Progenitor cell of endocrine pancreas (in vitro differentiated cells): ENCODE measurements at regions not wholly inside any gene's neighbourhood (a gene's known extent, or its start where the extent isn't known, plus 50 kb on each side); places are given as distances from the start of the nearest gene placed in this dataset. TPM values are rescaled to one million over a fixed set of nuclear protein-coding genes. Genes with fewer than 3 reads are reported as not detected.

Source experiments
- DNase-seq: peaks from one replicate; pipeline ENCODE4 v3.0.0; 2021; ENCODE audit warnings: low spot score; ENCODE audit not compliant: unreplicated experiment
- H3K27ac Mint-ChIP-seq: 2 replicates; pipeline ENCODE4 v1.8.0; 2021; ENCODE audit warnings: mild to moderate bottlenecking, moderate library complexity, mixed read lengths
- H3K27me3 Mint-ChIP-seq: 2 replicates; pipeline ENCODE4 v1.8.0; 2021; ENCODE audit warnings: mixed read lengths
- H3K36me3 Mint-ChIP-seq: 2 replicates; pipeline ENCODE4 v1.8.0; 2022; ENCODE audit warnings: mixed read lengths; ENCODE audit not compliant: insufficient read depth
- H3K4me1 Mint-ChIP-seq: 2 replicates; pipeline ENCODE4 v1.8.0; 2021; ENCODE audit warnings: low read depth, mixed read lengths
- H3K4me3 Mint-ChIP-seq: 2 replicates; pipeline ENCODE4 v1.8.0; 2021; ENCODE audit warnings: low read depth, mild to moderate bottlenecking, moderate library complexity, mixed read lengths
- H3K9me3 Mint-ChIP-seq: 2 replicates; pipeline ENCODE4 v1.8.0; 2021; ENCODE audit warnings: low read depth, mixed read lengths
- microRNA-seq: library from miRNA; unstranded; fragments of <30 nt; microRNA quantifications from one replicate; pipeline ENCODE4 v1.1.0, GENCODE V29; 2020; ENCODE audit warnings: borderline number of aligned reads; ENCODE audit not compliant: unreplicated experiment
- TF ChIP-seq, protein P1 (sequence below): fragments of 200-600 bp; sonication (generic); IDR thresholded peaks from one replicate; pipeline ENCODE4 v1.5.0; 2021; ENCODE audit warnings: antibody characterized with exemption, mild to moderate bottlenecking; ENCODE audit not compliant: unreplicated experiment

DNA sequence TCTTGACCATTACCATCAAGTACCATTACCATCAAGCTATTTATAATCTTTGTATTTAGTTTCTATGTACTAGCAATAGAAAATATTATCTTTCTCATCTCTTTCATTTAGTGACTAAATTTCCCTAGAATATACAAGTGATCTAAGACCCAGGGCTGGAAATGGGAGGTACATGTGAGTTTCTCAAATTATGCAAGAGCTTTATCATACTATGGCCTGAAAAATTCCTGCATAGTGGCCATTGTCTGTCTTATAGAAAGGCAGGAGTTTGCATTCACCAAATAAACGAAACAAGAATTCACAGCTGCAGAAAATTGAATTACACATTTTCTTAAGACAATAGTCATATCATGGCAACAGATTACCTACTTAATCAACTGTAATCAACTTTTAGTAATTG, 50.7 kb upstream of the HDAC9 start:
- peaks cover 3% of the 10 kb centered on the region for H3K9me3 Mint-ChIP-seq
- H3K4me1 Mint-ChIP-seq, result no peaks in the 10 kb centered on the region
- DNase-seq, result no peak
- no peaks in the 10 kb centered on the region for H3K36me3 Mint-ChIP-seq
- H3K4me3 Mint-ChIP-seq, result no peak overlapping the region
- H3K27ac Mint-ChIP-seq, result no peak overlapping the region
- TF ChIP-seq, protein P1, sequence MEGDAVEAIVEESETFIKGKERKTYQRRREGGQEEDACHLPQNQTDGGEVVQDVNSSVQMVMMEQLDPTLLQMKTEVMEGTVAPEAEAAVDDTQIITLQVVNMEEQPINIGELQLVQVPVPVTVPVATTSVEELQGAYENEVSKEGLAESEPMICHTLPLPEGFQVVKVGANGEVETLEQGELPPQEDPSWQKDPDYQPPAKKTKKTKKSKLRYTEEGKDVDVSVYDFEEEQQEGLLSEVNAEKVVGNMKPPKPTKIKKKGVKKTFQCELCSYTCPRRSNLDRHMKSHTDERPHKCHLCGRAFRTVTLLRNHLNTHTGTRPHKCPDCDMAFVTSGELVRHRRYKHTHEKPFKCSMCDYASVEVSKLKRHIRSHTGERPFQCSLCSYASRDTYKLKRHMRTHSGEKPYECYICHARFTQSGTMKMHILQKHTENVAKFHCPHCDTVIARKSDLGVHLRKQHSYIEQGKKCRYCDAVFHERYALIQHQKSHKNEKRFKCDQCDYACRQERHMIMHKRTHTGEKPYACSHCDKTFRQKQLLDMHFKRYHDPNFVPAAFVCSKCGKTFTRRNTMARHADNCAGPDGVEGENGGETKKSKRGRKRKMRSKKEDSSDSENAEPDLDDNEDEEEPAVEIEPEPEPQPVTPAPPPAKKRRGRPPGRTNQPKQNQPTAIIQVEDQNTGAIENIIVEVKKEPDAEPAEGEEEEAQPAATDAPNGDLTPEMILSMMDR, result no peak
- H3K27me3 Mint-ChIP-seq, result no peaks in the 10 kb centered on the region

DNA sequence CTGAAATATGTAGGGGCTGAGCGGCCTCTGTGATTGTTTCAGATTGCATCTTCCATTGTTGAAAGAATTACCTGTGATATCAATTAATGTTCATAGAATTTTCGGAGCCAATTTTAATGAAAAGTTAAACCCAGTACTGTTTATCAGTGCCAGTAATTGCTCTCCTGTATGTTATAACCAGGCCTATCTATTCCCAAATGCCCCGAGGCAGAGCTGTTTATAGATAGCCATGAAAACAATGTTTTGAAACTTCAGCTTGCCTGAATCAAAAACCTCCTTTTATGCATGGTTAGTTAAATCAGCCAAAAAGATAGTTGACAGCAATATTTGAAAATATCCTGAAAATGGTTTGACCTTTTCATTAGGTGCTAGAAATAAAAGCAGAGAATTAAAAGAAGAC, 50.1 kb upstream of the HDAC9 start:
- no peaks in the 10 kb centered on the region for H3K27me3 Mint-ChIP-seq
- H3K4me1 Mint-ChIP-seq, result no peaks in the 10 kb centered on the region
- no peak for DNase-seq
- H3K36me3 Mint-ChIP-seq, result no peaks in the 10 kb centered on the region
- H3K4me3 Mint-ChIP-seq, result no peak overlapping the region
- no peak overlapping the region for H3K27ac Mint-ChIP-seq
- H3K9me3 Mint-ChIP-seq, result peaks cover 3% of the 10 kb centered on the region
- TF ChIP-seq, protein P1, result no peak

Small RNAs in the stretch of these regions (microRNA-seq; reads per million reads assigned to microRNA genes)
- not detected for gene MIR1302-6
